HG03097 (cell line): ENCODE measurements at regions not wholly inside any gene's neighbourhood (a gene's known extent, or its start where the extent isn't known, plus 50 kb on each side); places are given as distances from the start of the nearest gene placed in this dataset.
"Not testable (repeated sequence)": the region's sequence is repeated elsewhere in the genome, so short reads cannot be mapped to it uniquely, and the experiment has no call there.

ENCODE experiments used
- ATAC-seq: cut with Tn5 transposase; IDR thresholded peaks from one replicate; pipeline ENCODE4 v1.9.1; 2021; ENCODE audit not compliant: unreplicated experiment, low FRiP score

GRCh38 chr12:68422956-68423574, 90.9 kb upstream of the MDM1 start:
- no peak for ATAC-seq

- no peak for ATAC-seq
Observed at GRCh38 chr12:68425998-68426397, 93.8 kb upstream of the MDM1 start.

GRCh38 chr12:68428211-68428610, 96.0 kb upstream of the MDM1 start:
- no peak for ATAC-seq

- ATAC-seq = no peak
Observed at GRCh38 chr12:68428724-68429501, 96.8 kb upstream of the MDM1 start.

- no peak for ATAC-seq
Observed at GRCh38 chr12:68429696-68430095, 97.5 kb upstream of the MDM1 start.

- ATAC-seq = no peak
Observed at GRCh38 chr12:68431786-68432185, 99.6 kb upstream of the MDM1 start.

GRCh38 chr12:68432622-68433021, 100.5 kb upstream of the MDM1 start:
- no peak for ATAC-seq

GRCh38 chr12:68434391-68435298, 102.5 kb upstream of the MDM1 start:
- ATAC-seq = no peak

- no peak for ATAC-seq
Observed at GRCh38 chr12:68435299-68435637, 103.1 kb upstream of the MDM1 start.

- ATAC-seq = no peak
Observed at GRCh38 chr12:68435816-68436215, 103.7 kb upstream of the MDM1 start.

GRCh38 chr12:68438601-68439000, 106.4 kb upstream of the MDM1 start:
- ATAC-seq = no peak

GRCh38 chr12:68439368-68440045, 107.3 kb upstream of the MDM1 start:
- no peak for ATAC-seq

- no peak for ATAC-seq
Observed at GRCh38 chr12:68440068-68440581, 108.0 kb upstream of the MDM1 start.

- no peak for ATAC-seq
Observed at GRCh38 chr12:68441167-68441566, 109.0 kb upstream of the MDM1 start.

GRCh38 chr12:68442353-68442972, 110.3 kb upstream of the MDM1 start:
- ATAC-seq = not testable (repeated sequence)

GRCh38 chr12:68443695-68444094, 111.5 kb upstream of the MDM1 start:
- not testable (repeated sequence) for ATAC-seq

- ATAC-seq = no peak
Observed at GRCh38 chr12:68445824-68446223, 113.7 kb upstream of the MDM1 start.

GRCh38 chr12:68446384-68446783, 114.2 kb upstream of the MDM1 start:
- no peak for ATAC-seq

- no peak for ATAC-seq
Observed at GRCh38 chr12:68446901-68447796, 115.0 kb upstream of the MDM1 start.
